Osteocyte (in vitro differentiated cells): ENCODE measurements at regions not wholly inside any gene's neighbourhood (a gene's known extent, or its start where the extent isn't known, plus 50 kb on each side); places are given as distances from the start of the nearest gene placed in this dataset.

Experiments used
- DNase-seq: peaks from one replicate; pipeline ENCODE4 v3.0.0; 2021; ENCODE audit warnings: mixed read lengths; ENCODE audit not compliant: unreplicated experiment; ENCODE audit errors: extremely low spot score
- H3K27ac Mint-ChIP-seq: one replicate; pipeline ENCODE4 v1.8.0; 2021; ENCODE audit warnings: mild to moderate bottlenecking, mixed read lengths; ENCODE audit not compliant: unreplicated experiment
- H3K27me3 Mint-ChIP-seq: one replicate; pipeline ENCODE4 v1.8.0; 2021; ENCODE audit warnings: mixed read lengths; ENCODE audit not compliant: unreplicated experiment
- H3K36me3 Mint-ChIP-seq: one replicate; pipeline ENCODE4 v1.8.0; 2021; ENCODE audit warnings: mixed read lengths; ENCODE audit not compliant: unreplicated experiment
- H3K4me1 Mint-ChIP-seq: one replicate; pipeline ENCODE4 v1.8.0; 2021; ENCODE audit warnings: mixed read lengths; ENCODE audit not compliant: unreplicated experiment
- H3K4me3 Mint-ChIP-seq: one replicate; pipeline ENCODE4 v1.8.0; 2021; ENCODE audit warnings: mild to moderate bottlenecking, moderate library complexity, mixed read lengths; ENCODE audit not compliant: unreplicated experiment
- H3K9me3 Mint-ChIP-seq: one replicate; pipeline ENCODE4 v1.8.0; 2021; ENCODE audit warnings: mixed read lengths; ENCODE audit not compliant: unreplicated experiment
- TF ChIP-seq, protein P1 (sequence below): fragments of 200-600 bp; sonication (generic); IDR thresholded peaks from 2 replicates; pipeline ENCODE4 v1.5.0; 2021; ENCODE audit warnings: antibody characterized with exemption, mild to moderate bottlenecking, moderate library complexity

DNA sequence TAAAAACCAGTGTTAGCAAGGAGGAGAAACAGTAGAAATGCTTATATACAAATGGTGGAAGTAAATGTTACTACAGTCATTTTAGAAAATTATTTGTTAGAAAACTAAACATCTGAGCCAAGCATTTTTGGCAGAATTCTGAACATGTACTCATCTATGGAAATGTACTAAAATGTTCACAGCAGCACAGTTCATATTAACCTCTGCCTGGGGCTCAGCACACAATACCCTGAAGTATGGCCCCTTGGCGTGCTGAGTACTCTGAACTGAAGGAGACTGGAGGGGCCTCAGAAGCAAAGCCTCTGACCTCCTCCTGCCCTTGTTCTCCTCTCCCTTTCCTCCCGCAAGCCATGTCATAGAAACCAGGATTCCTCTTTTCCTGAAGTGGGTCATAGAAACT lies 66.2 kb upstream of the RALGAPA2 start:
- H3K9me3 Mint-ChIP-seq = no peaks in the 10 kb centered on the region
- peaks cover 2% of the 10 kb centered on the region for H3K27me3 Mint-ChIP-seq
- no peaks in the 10 kb centered on the region for H3K36me3 Mint-ChIP-seq
- no peak overlapping the region for H3K4me3 Mint-ChIP-seq
- no peaks in the 10 kb centered on the region for H3K4me1 Mint-ChIP-seq
- TF ChIP-seq, protein P1, sequence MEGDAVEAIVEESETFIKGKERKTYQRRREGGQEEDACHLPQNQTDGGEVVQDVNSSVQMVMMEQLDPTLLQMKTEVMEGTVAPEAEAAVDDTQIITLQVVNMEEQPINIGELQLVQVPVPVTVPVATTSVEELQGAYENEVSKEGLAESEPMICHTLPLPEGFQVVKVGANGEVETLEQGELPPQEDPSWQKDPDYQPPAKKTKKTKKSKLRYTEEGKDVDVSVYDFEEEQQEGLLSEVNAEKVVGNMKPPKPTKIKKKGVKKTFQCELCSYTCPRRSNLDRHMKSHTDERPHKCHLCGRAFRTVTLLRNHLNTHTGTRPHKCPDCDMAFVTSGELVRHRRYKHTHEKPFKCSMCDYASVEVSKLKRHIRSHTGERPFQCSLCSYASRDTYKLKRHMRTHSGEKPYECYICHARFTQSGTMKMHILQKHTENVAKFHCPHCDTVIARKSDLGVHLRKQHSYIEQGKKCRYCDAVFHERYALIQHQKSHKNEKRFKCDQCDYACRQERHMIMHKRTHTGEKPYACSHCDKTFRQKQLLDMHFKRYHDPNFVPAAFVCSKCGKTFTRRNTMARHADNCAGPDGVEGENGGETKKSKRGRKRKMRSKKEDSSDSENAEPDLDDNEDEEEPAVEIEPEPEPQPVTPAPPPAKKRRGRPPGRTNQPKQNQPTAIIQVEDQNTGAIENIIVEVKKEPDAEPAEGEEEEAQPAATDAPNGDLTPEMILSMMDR = no peak
- DNase-seq = no peak
- H3K27ac Mint-ChIP-seq = no peak overlapping the region

DNA sequence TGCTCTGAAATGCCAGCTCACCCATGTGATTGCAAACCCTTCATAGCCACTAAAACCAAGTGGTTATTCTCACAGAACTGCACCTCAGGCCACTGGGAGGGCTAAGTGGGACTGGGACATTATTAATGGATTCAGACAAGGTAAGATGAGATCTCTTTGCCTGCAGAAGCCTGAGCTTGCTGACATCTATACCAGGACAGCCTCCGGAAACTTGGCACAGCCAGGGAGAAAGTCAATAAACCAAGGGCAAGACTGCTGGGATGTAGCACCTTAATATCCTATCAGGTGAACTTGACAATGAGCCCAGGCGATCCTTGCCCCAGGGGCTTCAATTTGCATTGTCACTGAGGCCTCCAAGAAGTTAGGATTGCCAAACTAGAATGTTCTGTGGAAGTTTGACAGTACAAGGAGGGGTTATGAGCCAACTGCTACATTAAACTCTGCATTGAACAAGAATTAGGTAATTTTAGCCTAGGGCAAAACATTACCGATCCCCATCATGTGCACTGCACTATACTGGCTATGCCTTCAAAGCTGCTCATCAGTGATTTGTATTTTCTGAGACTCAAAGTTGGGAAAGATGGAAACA lies 60.1 kb upstream of the RALGAPA2 start:
- Mint-ChIP-seq H3K4me3 (no peak overlapping the region), H3K36me3 (no peaks in the 10 kb centered on the region), H3K4me1 (no peaks in the 10 kb centered on the region), H3K27ac (no peak overlapping the region), H3K9me3 (no peaks in the 10 kb centered on the region), H3K27me3 (peaks cover 2% of the 10 kb centered on the region)
- no peak for DNase-seq
- TF ChIP-seq, protein P1 = no peak

DNA sequence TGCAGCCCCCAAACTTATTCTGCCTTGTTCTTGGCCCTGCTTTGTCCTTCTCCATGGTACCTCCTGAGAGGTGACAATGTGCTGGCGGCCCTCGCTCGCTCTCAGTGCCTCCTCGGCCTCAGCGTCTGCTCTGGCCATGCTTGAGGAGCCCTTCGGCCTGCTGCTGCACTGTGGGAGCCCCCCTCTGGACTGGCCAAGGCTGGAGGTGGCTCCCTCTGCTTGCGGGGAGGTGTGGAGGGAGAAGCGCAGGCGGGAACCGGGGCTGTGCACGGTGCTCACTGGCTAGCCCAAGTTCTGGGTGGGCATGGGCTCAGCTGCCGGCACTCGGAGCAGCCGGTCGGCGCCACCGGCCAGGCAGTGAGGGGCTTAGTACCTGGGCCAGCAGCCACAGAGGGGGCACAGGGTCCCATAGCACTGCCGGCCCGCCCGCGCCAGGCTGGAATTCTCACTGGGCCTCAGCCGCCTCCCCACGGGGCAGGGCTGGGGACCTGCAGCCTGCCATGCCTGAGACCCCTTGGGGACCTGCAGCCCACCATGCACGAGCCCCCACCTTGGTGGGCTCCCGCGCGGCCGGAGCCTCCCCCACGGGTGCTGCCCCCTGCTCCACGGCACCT lies 55.9 kb upstream of the RALGAPA2 start:
- H3K9me3 Mint-ChIP-seq = no peaks in the 10 kb centered on the region
- no peaks in the 10 kb centered on the region for H3K27me3 Mint-ChIP-seq
- H3K36me3 Mint-ChIP-seq = no peaks in the 10 kb centered on the region
- TF ChIP-seq, protein P1 = no peak
- no peak for DNase-seq
- H3K27ac Mint-ChIP-seq = no peak overlapping the region
- H3K4me3 Mint-ChIP-seq = no peak overlapping the region
- no peaks in the 10 kb centered on the region for H3K4me1 Mint-ChIP-seq

DNA sequence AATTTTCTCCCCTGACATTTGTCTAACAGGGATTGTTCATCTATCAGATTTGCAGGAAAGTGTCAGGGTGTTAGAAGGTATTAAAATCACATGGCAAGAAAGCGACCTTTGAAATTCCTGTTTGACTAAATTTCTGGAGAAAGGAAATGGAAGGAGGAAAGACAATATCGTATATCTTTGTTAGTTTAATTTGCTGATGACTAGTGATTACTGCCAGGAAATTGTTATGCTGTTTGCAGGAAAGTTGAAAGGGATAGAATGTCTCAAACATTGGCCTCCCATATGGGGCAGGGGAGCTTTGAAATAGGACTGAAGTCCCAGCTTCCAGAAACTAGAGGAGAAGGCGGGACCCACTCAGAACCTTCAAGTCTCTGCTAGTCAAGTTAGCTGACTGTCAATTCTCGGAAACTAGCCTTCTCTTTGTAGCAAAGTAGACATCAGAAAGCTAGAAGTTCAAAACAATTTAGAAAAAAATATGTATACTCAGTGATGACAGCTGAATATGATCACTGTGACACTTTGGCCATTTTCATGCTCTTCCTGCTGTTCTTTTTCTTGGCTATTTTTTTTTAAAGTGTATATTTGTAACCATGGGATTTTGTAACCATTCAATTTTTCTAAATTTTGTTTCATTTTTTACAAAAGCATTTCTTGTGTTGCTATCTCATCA lies 53.4 kb upstream of the RALGAPA2 start:
- H3K4me1 Mint-ChIP-seq = no peaks in the 10 kb centered on the region
- H3K9me3 Mint-ChIP-seq = no peaks in the 10 kb centered on the region
- no peak overlapping the region for H3K4me3 Mint-ChIP-seq
- no peak for DNase-seq
- H3K27me3 Mint-ChIP-seq = peaks cover 2% of the 10 kb centered on the region
- TF ChIP-seq, protein P1 = no peak
- H3K36me3 Mint-ChIP-seq = no peaks in the 10 kb centered on the region
- no peak overlapping the region for H3K27ac Mint-ChIP-seq

DNA sequence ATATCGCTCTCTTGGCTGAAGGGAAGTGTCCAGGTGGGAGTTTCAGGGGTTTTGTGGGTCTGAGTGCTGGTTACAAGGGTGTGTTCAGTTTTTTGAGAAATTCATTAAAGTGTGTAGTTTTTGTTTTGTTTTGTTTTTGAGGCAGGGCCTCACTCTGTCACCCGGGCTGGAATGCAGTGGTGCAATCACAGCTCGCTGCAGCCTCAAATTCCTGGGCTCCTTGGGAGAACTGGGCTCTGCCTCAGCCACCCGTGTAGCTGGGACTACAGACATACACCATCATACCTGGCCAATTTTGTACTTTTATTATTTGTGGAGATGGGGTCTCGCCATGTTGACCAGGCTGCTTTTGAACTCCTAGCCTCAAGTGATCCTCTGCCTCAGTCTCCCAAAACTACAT lies 51.2 kb upstream of the RALGAPA2 start:
- H3K4me1 Mint-ChIP-seq = no peaks in the 10 kb centered on the region
- DNase-seq = peak; percentile 2
- peaks cover 7% of the 10 kb centered on the region for H3K27me3 Mint-ChIP-seq
- H3K4me3 Mint-ChIP-seq = no peak overlapping the region
- H3K36me3 Mint-ChIP-seq = no peaks in the 10 kb centered on the region
- TF ChIP-seq, protein P1 = no peak
- H3K27ac Mint-ChIP-seq = no peak overlapping the region
- no peaks in the 10 kb centered on the region for H3K9me3 Mint-ChIP-seq
